ENCODE measurements at regions not wholly inside any gene's neighbourhood (a gene's known extent, or its start where the extent isn't known, plus 50 kb on each side); places are given as distances from the start of the nearest gene placed in this dataset.

DNA sequence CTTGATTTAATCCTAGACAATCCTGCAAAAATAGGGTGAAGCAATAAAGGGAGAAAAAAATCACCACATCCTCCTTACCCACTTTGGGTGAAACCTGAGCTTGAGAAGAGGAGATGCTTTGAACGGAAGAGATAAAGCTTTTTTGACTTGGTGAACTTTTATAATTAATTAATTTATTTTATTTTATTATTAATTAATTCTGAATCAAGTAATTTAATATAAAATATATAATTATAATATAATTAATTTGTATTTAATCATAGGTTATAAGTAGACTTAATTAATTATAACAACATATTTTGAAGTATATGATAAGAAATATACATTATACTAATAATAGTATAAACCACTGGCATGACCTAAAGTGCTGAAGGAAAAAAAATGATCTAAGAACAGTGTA lies 2164.8 kb downstream of the LRRC4C start:
- no peak for DNase-seq (ENCODE audit: low read depth in 2 of 2)

DNA sequence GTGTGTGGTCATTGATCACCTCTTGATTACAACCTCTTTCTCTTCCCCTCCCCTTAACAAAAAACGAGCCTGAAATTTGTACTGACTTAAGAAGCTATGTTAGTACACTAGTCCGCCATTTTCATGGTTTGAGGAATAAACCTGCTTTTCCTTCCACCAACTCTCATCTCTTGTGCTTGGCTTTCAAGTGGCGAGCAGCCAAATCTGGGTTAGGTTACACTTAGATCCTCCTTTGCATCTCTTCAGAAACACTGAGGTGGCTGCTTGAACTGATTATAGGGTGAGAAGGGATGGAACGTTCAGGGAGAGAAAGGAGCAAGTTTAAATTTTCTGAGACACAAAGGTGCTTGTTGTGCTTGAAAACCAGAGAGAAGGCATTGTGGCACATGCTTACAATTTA lies 2171.4 kb downstream of the LRRC4C start:
- no peak for DNase-seq (ENCODE audit: low read depth in 2 of 2)

DNA sequence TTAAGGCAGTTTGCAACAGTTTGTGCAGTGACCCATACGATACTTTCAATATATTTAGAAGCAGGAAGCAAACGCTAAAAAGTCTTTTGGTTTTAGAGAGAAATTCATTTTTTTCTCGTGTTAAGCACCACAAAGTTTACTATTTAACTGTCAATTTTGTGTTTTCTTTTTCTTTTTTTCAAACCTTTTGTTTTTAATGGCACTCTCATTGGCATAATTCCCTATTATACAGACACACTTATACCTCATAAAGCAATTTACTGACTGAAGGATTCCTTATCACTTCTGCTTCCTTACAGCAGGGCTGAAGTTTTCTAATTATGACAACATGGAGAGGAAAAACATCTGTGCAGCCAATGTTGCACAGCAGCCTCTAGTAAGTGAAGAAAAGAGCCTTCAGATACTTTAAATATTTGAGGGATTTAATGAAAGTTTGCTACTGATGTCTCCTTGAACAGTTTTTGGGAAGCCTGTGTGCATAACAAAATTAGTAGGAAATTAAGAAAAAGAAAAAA lies 2191.2 kb downstream of the LRRC4C start:
- DNase-seq (ENCODE audit: low read depth in 2 of 2) = no peak

DNA sequence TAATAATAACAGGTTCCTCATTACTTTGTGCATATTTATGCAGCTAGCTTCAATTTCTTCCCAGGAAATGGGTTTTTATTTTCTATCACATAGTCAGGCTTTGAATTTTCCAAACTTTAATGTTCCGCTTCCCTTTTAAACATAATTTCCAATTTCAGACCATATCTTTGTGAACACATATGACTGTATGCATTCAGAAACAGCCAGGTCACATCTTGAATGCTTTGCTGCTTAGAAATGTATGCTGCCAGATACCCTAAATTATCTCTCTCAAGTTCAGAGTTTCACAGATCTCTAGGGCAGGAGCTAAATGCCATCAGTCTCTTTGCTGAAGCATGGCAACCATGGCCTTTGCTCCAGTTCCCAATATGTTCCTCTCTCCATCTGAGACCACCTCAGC lies 2203.8 kb downstream of the LRRC4C start:
- no peak for DNase-seq (ENCODE audit: low read depth in 2 of 2)

DNA sequence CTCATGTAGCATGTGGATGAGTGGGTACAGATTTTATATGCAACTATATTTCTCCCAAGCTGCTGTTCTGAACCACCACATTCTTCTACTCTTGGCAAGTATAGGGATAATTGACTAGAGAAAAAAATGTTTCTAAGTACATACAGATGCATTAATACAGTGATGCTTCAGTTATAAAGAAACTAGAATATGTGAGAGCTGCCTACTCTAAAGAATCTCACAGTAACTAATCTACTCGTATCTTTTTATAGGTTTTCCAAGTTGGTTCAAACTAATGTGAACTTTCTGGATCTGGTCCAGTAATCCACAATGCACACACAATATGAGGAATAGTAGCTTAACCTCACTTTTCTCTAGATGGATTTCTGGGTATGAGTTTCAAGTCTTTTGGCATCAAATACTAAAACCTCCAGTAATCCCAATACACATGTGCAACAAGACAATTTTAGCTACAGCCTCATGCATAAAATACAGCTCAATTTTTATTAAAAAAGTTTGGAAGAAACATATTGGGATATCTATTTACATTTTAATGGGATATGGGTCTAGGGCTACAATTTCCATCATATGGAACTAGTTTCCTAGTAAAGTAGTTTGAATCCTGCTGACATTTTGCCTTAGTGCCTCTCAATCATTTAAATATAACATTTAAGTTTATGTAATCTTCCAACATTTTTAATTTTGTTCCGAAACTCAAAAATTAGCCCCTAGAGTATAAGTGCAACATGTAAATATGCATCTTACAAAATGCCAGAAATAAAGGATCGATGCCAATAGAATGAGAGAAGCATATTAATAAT lies 2209.7 kb downstream of the LRRC4C start:
- no peak for DNase-seq (ENCODE audit: low read depth in 2 of 2)

DNA sequence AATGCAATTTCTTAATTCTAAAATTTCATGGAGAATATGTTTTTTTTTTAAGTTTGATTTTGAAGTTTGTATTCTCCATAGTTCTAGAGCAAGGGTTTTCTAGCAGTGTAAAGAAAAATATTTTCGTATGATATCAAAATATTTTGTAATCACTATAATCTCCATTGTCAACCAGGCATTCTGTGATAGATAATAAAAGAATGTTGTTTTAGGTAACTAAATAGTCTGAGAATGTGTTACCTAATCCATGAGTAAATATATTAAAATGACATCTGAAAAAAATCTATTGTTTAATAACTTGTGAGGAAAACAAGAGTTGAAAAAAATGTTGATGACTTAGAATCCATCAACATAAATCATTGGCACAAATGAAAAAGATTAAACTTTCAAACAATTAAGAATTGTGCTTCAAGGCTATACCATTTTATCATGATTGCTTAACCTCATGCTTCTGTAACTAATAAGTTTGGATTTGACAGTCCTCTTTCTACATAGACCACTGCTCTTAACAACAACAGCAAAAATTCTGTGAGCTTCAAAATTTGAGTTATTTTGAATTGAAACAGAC lies 2211.8 kb downstream of the LRRC4C start:
- DNase-seq (ENCODE audit: low read depth in 2 of 2) = no peak

DNA sequence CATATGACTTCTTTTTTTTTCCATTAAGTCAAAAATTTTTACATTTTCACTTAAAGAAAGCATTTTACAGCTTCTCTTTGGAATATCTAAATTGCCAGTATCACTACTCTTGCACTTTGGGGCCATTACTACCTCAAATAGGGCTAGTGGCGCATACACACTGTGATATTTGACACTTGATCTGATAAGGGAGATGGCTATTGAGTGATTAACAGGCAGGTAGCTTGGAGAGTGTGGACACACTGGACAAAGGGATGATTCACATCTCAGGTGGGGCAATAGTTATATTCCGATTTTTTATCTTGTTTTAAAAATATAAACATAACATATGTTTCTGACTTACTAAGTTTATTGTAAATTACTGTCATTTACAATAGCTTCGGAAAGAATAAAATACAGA lies 2219.9 kb downstream of the LRRC4C start:
- no peak for DNase-seq (ENCODE audit: low read depth in 2 of 2)

DNA sequence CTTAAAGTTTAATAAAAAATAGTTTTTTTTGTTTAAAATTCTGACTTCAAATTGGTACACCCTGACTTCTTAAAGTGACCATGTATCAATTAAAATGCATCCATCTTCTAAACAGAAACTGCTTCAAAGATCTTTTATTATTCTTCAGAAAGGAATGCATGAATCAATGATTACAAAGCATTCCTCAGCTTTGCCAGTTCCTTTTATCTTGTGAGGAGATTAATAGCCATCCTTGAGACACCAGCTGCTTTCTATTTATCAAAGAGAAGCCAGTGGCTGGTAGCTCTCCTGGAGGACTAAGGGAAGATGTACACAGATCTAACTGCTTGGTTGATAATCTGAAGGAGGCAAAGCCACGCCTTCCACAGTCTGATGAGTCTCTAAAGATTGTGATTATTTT lies 2222.5 kb downstream of the LRRC4C start:
- no peak for DNase-seq (ENCODE audit: low read depth in 2 of 2)

DNA sequence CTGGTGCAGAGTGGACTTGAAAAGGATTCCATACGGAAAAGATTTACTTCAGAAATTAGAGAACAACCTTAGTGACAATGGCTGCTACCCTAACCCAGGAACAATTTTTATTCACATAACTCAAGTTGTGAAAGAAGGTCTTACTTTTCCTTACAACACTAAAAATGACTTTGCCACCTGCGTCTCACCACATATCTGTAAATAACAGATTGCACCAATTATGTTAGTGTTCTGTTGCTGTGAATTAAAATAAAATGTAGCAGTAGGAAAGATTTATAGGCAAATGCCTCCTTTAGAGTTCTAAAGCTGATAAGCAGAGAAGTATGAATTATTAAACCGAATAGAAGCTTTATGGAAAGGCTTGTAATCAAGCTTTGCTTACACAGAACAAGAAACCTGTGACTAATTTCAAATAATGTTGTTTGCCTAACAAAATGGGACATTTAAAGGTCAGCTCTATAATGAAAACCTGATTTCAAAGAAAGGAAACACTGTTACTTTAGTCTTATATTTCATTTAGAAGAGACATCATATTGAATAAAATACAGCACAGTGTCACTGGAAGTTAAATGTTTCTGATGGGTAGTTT lies 2237.8 kb downstream of the LRRC4C start:
- DNase-seq (ENCODE audit: low read depth in 2 of 2) = no peak

DNA sequence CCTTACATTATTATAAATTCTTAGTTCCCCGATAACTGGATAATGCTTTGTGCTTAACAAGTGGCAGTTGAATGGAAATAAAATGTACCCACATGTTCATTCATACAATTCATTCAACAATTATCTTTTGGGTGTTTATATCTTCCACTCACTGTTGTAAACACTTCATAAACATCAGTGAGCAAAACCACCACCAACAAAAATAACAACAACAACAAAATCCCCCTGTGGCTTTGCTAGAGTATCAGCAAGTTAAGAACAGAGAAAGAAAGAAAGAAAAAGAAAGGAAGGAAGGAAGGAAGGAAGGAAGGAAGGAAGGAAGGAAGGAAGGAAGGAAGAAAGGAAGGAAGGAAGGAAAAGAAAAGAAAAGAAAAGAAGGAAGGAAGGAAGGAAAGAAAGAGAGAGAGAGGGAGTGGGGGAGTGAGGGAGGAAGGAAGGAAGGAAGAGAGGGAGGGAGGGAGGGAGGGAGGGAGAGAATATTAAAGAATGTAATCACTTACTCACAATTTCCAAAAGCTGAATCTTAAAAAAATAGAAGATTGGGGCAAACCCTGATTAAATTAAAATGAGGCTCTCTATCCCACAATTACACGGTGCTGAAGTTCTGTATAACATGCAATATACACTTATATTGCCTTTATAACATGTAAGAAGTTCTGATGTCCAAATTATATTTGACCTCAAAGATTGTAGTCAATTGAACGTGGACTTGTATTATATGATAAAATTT lies 2238.8 kb downstream of the LRRC4C start:
- DNase-seq (ENCODE audit: low read depth in 2 of 2) = no peak

DNA sequence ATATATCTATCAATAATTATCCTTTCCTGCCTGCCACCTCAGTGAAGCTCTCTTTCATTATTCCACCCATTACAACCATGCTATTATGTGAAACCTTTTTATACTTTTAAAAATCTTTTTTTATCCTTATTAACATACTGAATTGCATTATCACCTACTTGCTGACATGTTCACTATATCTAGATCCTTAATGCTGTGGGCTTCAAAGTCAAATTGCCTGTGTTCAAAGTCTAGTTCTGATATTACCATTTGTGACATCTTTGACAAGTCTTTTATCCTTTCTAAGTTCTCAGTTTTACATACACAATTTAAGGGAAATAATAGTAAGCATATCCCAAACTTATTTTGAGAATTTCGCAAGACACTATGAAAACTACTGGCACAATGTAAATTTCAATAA lies 2239.4 kb downstream of the LRRC4C start:
- DNase-seq (ENCODE audit: low read depth in 2 of 2) = no peak

DNA sequence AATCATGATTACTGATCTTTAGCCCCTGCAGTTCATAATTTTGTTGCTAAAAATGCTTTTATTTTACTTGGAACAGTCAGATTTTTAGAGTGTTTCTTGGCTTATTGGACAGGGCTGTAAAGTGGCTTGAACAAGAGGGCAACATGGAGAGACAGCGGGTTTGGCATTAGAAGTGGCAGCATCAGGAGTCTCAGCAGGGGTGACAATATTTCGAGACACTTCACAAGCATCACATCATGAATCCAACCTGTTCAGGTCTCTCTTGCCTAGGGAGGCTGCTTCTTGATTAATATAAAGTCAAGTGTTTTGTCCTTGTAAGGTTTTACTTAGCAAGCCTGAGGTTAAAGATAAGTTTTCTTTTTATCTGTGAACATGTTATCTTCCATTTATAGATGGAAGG lies 2249.5 kb downstream of the LRRC4C start:
- no peak for DNase-seq (ENCODE audit: low read depth in 2 of 2)

DNA sequence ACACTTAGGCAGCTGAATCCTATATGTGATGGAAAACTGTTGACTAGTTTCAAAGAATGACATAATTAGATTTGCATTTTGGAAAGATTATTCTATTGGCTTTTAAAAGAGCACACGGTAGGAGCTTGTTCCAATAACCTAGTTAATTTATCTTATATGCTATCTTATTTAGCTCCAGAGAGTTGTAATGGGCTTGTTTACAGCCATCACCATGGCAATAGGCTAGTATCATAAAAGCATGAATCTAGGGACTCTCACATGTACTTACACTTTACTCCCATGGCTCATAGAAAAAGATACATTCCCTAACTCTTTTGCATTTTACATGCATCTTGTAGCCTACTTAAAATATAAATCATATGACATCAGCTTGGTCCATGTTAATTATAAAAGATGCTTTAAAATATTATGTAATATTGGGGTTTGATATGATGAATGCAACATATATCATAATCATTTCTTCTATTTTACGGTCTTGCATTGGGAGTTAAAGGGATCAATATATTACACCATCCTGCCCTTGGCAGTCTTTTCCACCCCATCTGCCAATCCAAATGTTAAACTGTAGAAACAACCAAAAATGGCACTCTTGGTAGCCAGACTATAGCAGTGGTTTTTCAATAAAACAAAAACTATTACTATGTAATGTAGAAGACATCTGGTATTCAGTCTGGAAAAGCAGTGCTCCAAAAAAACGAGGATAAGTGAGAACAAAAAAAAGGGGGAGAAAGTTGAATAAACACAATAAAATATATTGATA lies 2254.0 kb downstream of the LRRC4C start:
- no peak for DNase-seq (ENCODE audit: low read depth in 2 of 2)

DNA sequence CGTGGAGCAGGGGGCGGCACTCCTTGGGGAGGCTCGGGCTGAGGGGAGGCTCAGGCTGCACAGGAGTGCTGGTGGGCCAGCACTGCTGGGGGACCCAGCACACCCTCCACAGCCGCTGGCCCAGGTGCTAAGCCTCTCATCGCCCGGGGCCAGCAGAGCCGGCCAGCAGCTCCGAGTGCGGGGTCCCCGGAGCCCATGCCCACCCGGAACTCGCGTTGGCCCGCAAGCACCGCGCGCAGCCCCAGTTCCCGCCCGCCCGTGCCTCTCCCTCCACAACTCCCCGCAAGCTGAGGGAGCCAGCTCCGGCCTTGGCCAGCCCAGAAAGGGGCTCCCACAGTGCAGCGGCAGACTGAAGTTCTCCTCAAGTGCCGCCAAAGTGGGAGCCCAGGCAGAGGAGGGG lies 2266.8 kb downstream of the LRRC4C start:
- DNase-seq (ENCODE audit: low read depth in 2 of 2) = no peak

DNA sequence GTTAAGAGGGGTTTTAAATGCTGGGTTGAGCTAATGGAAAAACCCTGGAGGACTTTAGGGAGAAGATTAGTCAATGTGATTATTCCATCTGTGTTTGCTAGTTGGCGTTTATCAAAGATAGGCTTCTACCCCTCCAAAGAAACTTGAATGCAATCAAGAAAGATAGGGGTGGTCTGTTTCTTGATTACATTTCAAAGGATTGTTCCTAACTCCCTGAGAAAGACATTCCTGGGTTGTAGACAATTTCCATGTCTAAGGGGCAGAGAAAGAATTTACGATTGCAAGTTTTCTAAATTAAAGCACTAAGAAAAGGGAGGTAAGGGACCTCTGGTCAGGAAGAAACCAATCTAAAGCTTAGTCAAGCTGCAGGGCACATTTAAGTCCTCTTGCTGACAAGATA lies 2268.7 kb downstream of the LRRC4C start:
- DNase-seq (ENCODE audit: low read depth in 2 of 2) = no peak

DNA sequence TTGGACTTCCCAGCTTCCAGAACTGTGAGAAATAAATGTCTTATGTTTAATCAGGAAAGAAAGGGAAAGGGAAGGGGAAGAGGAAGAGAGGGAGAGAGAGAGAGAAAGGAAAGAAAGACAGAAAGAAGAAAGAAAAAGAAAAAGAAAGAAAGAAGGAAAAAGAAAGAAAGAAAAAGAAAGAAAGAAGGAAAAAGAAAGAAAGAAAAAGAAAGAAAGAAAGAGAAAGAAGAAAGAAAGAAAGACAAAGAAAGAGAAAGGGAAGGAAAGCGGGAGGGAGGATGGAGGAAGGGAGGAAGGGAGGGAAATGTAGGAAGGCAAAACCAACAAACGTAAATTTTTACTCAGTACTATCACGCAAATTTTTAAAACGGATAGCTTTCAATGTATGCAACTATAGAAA lies 2281.8 kb downstream of the LRRC4C start:
- no peak for DNase-seq (ENCODE audit: low read depth in 2 of 2)

DNA sequence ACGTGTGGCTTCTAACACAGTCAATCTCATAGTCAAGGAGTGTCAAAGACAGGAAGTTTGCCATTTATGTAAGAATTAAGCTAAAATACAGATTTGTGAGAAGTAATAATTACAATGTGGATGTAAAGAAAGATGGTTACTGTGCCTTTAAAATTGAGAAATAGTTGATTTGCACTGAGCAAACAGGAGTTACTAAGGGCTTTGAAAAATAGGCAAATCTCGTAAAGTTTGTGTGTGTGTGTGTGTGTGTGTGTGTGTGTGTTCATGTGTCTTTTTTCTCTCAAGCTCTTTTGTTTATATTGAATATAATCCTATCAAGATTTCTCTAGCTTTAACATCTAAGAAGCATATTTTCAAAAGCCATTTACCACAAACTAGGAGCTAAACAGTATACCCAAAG lies 2284.5 kb downstream of the LRRC4C start:
- no peak for DNase-seq (ENCODE audit: low read depth in 2 of 2)

DNA sequence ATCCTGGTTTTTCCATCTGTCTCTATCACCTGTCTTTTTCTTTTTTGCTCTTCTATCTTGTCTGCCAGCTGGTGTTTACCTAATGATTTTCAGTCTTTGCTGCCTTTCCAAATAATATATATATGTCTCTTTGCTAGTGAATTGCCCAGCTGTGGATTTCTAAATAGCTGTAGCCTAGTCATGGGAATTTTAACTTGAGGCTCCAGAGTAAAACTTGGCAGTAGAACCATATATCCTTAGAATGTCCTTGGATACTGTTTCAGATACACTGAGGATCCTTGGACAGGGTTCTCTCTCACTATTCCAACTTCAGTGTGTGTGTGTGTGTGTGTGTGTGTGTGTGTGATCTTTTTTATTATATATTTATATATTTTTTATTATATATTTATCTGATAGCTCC lies 2285.3 kb downstream of the LRRC4C start:
- no peak for DNase-seq (ENCODE audit: low read depth in 2 of 2)

DNA sequence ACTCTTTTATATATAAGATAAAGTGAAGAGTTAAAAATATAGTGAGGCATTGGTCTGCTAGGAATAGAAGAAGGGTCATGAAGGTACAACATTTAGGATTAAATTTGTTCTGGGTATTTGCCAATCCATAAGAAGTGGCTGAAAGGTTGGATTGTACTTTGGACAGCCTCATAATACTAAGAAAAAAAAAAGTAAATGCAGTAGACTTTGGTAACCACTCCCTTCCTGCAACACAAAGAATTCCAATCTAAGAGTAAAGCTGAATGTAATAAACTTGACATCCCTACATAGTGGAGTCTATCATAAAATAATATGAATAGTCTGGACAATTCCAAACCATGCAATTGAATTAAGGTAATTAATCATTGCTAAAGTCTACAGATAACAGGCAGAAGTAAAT lies 2294.4 kb downstream of the LRRC4C start:
- no peak for DNase-seq (ENCODE audit: low read depth in 2 of 2)

DNA sequence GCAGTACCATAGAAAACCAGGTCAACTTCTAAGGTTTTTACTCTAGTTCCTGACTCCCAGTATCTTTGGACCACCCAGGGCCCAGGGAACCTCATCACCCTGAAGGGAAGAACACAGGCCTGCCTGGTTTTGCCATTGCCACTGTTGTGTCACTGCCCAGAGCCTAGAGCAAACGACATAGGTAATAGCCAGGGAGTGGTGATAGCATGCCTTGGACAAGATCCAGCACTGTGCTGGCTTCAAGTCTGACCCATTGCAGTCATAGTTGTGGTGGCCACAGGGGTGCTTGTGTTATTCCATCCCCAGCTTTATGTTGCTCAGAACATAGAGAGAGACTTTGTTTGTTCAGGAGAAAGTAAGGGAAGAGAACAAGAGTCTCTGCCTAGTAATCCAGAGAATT lies 2310.2 kb downstream of the LRRC4C start:
- DNase-seq (ENCODE audit: low read depth in 2 of 2) = no peak

DNA sequence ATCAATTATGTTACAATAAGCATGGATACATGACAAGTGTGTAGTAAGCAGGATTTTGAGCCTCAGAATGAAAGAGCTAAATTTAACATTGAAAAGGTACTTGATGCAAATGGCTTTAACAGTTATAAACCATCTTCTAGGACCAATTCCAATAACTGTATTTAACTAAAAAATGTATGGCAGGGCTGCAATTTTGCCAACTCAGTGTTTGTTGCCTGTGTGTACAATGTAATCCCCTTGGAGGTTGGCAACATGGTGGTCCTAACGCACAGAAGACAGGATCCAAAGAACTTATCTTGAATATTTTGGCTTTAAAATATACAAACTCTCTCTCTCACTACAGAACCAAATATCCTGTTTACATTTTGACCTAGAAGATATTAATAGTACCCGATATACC lies 2314.1 kb downstream of the LRRC4C start:
- DNase-seq (ENCODE audit: low read depth in 2 of 2) = no peak

Measured in dermis microvascular lymphatic vessel endothelial cell (primary cell).